ENCODE measurements at regions not wholly inside any gene's neighbourhood (a gene's known extent, or its start where the extent isn't known, plus 50 kb on each side); places are given as distances from the start of the nearest gene placed in this dataset.
"Not testable (repeated sequence)": the region's sequence is repeated elsewhere in the genome, so short reads cannot be mapped to it uniquely, and the experiment has no call there.

DNA sequence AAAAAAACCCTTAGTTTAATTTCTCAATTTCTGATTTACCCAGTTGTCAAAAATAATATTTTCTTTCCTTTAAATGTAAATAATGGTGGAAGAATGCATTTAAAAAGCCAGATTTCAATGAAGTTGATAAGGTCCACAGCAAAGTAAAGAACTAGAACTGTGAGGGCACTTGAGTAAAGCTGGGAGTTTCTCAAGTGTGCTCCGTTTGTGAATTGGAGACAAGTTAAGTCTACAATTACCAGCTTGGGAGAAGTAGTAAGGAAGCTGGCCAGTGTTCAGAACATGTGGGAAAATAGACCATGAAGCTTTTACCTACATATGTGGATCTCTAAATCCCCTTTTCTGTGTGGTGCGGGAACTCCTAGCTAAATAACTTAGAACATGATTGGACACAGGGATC lies 239.4 kb downstream of the OXSM start:
- intact Hi-C loops (cut with micrococcal nuclease) = no loop called here
- no peaks in the 10 kb centered on the region for H3K36me3 ChIP-seq
- no peak overlapping the region for H3K4me3 ChIP-seq
- peaks cover 33% of the 10 kb centered on the region for H3K9me3 ChIP-seq (replicated peaks)
- H3K27me3 ChIP-seq (ENCODE audit: low read depth) = no peaks in the 10 kb centered on the region
- DNase-seq = no peak
- no peaks in the 10 kb centered on the region for H3K4me1 ChIP-seq
- TF ChIP-seq, protein P1, sequence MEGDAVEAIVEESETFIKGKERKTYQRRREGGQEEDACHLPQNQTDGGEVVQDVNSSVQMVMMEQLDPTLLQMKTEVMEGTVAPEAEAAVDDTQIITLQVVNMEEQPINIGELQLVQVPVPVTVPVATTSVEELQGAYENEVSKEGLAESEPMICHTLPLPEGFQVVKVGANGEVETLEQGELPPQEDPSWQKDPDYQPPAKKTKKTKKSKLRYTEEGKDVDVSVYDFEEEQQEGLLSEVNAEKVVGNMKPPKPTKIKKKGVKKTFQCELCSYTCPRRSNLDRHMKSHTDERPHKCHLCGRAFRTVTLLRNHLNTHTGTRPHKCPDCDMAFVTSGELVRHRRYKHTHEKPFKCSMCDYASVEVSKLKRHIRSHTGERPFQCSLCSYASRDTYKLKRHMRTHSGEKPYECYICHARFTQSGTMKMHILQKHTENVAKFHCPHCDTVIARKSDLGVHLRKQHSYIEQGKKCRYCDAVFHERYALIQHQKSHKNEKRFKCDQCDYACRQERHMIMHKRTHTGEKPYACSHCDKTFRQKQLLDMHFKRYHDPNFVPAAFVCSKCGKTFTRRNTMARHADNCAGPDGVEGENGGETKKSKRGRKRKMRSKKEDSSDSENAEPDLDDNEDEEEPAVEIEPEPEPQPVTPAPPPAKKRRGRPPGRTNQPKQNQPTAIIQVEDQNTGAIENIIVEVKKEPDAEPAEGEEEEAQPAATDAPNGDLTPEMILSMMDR (IDR thresholded peaks at IDR 0.05; ENCODE audit: borderline replicate concordance) = no peak
- no peak overlapping the region for H3K27ac ChIP-seq (replicated peaks)

DNA sequence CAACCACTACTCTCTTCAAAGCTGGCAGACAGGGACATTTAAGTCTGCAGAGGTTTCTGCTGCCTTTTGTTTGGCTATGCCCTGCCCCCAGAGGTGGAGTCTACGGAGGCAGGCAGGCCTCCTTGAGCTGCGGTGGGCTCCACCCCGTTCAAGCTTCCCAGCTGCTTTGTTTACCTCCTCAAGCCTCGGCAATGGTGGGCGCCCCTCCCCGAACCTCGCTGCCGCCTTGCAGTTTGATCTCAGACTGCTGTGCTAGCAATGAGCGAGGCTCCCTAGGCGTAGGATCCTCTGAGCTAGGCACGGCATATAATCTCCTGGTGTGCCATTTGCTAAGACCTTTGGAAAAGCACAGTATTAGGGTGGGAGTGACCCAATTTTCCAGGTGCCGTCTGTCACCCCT lies 252.2 kb downstream of the OXSM start:
- H3K27ac ChIP-seq (replicated peaks); intact Hi-C loops (cut with micrococcal nuclease); H3K27me3 ChIP-seq (ENCODE audit: low read depth); H3K4me3 ChIP-seq; H3K36me3 ChIP-seq; H3K4me1 ChIP-seq; DNase-seq: not testable (repeated sequence)
- peaks cover 31% of the 10 kb centered on the region for H3K9me3 ChIP-seq (replicated peaks)

DNA sequence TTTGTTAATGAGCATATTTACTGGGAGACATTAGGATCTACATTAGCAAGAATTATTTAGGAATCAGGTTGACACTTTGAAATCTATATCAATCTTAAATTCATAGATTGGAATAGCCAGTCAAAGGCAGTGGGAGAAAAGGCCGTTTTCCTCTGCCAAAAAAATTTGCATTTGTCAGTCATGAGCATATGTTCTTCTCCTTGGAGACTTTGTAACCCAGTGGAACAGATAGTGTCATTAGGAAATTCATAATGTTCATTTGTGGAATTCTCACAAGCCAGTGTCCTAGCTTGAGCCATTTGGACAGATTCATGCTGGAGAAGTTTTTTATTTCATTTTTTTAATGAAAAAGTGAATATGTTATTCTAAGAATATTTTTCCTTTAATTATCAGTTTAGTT lies 260.1 kb downstream of the OXSM start:
- intact Hi-C loops (cut with micrococcal nuclease) = no loop called here
- H3K27me3 ChIP-seq (ENCODE audit: low read depth) = no peaks in the 10 kb centered on the region
- H3K9me3 ChIP-seq (replicated peaks) = no peaks in the 10 kb centered on the region
- H3K27ac ChIP-seq (replicated peaks) = no peak overlapping the region
- no peak for DNase-seq
- no peak overlapping the region for H3K4me3 ChIP-seq
- TF ChIP-seq, protein P1 (IDR thresholded peaks at IDR 0.05; ENCODE audit: borderline replicate concordance) = no peak
- H3K36me3 ChIP-seq = no peaks in the 10 kb centered on the region
- no peaks in the 10 kb centered on the region for H3K4me1 ChIP-seq

DNA sequence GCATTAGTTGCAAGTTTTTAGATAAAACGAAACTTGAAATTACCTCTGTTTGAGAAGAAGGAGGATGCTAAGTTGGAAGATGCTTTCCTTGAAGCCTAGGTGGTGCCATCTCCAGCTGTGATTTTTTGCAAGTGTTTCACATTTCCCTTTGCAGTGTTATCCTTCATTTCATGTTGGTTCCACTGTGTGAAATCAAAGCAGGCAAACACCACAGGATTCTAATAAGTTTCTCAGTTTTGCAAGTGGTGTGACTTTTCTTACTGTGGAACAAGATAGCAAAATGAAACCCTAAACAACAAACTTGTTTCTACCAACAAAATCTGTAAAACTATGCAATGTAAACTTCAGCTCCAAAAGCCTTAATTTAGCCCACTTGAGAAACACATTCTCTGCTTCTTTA lies 260.9 kb downstream of the OXSM start:
- Histone ChIP-seq H3K27me3 (ENCODE audit: low read depth) (no peaks in the 10 kb centered on the region), H3K9me3 (replicated peaks) (no peaks in the 10 kb centered on the region), H3K4me3 (no peak overlapping the region), H3K36me3 (no peaks in the 10 kb centered on the region), H3K27ac (replicated peaks) (no peak overlapping the region), H3K4me1 (no peaks in the 10 kb centered on the region)
- DNase-seq = no peak
- intact Hi-C loops (cut with micrococcal nuclease) = no loop called here
- TF ChIP-seq, protein P1 (IDR thresholded peaks at IDR 0.05; ENCODE audit: borderline replicate concordance) = no peak

DNA sequence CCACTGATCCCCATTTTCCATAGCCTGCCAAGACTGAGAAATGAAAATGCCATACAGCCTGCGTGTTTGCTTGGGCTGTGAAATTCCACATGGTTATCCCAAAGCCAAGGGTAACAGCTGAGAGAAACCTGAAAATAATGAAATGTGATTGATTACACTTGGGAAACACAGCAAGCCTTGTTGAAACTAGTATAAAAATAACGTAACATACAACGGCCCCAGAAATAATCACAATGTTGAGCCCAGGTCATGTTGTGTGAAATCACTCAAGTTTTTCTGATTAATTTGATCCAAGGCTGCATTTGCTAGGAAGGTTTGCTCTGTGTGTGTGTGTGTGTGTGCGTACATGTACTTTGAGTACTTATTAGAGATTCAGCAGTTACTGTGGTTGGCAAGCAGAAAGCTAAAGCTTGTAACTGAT lies 269.0 kb downstream of the OXSM start:
- no peak overlapping the region for H3K27ac ChIP-seq (replicated peaks)
- intact Hi-C loops (cut with micrococcal nuclease) = no loop called here
- TF ChIP-seq, protein P1 (IDR thresholded peaks at IDR 0.05; ENCODE audit: borderline replicate concordance) = no peak

DNA sequence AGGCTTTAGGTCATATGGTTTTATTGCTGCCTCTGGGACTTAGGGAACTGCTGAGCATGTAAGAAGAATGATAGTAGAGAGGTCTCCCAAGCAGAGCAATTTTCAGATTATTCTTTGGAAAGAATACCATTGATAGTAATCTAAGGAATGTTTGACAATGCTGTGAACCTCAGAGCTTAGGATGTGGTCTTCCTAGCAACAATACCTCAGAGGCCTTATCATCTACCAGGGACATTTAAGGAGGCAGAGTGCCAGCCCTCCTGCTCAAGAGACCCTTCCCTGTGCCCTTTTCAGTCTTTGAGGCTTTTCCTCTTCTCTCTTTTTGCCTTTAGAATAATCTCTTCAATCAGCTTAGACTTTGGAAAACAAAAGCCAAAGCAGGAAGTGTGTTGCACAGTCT lies 272.1 kb downstream of the OXSM start:
- Histone ChIP-seq H3K36me3 (no peaks in the 10 kb centered on the region), H3K27ac (replicated peaks) (no peak overlapping the region)
- intact Hi-C loops (cut with micrococcal nuclease) = no loop called here

More for the DNA sequence above, 269.0 kb downstream of the OXSM start:
- Histone ChIP-seq H3K36me3 (no peaks in the 10 kb centered on the region), H3K27me3 (ENCODE audit: low read depth) (no peaks in the 10 kb centered on the region), H3K4me3 (no peak overlapping the region), H3K9me3 (replicated peaks) (no peaks in the 10 kb centered on the region), H3K4me1 (no peaks in the 10 kb centered on the region)
- no peak for DNase-seq

More for the DNA sequence above, 272.1 kb downstream of the OXSM start:
- H3K4me3 ChIP-seq = no peak overlapping the region
- H3K9me3 ChIP-seq (replicated peaks) = no peaks in the 10 kb centered on the region
- DNase-seq = no peak
- H3K27me3 ChIP-seq (ENCODE audit: low read depth) = no peaks in the 10 kb centered on the region
- TF ChIP-seq, protein P1 (IDR thresholded peaks at IDR 0.05; ENCODE audit: borderline replicate concordance) = no peak
- no peaks in the 10 kb centered on the region for H3K4me1 ChIP-seq
